Prostate gland (tissue), 2 donors: ENCODE measurements at regions not wholly inside any gene's neighbourhood (a gene's known extent, or its start where the extent isn't known, plus 50 kb on each side); places are given as distances from the start of the nearest gene placed in this dataset.

Experiments used
- DNase-seq: peaks from one replicate; pipeline ENCODE4 v3.0.0-alpha.2; 2019; ENCODE audit warnings: low spot score
- H3K27ac ChIP-seq, 2 donors: fragments of 200-600 bp; sonication (generic); 2 replicates each; pipeline ENCODE4 v1.5.1; 2017 to 2019
- H3K27me3 ChIP-seq: fragments of 200-600 bp; sonication (generic); replicated peaks from 2 replicates; pipeline ENCODE4 v1.5.1; 2019; ENCODE audit not compliant: insufficient read depth
- H3K36me3 ChIP-seq, 2 donors: fragments of 200-600 bp; sonication (generic); 1 replicate in 1 of 2; 2 replicates in 1 of 2; pipeline versions ENCODE4 v1.5.1 to v1.8.1; 2017 to 2019
- H3K4me1 ChIP-seq: fragments of 200-600 bp; sonication (generic); replicated peaks from 2 replicates; pipeline ENCODE4 v1.5.1; 2019
- H3K4me3 ChIP-seq, 2 donors: fragments of 200-600 bp; sonication (generic); 2 replicates each; pipeline ENCODE4 v1.5.1; 2017 to 2019
- H3K9me3 ChIP-seq: fragments of 200-600 bp; sonication (generic); 2 replicates; pipeline ENCODE4 v1.5.1; 2017
- POLR2A ChIP-seq: fragments of 450-650 bp; IDR thresholded peaks from one replicate; pipeline ENCODE4 v1.6.1; 2016; ENCODE audit warnings: antibody characterized with exemption, mild to moderate bottlenecking
- POLR2AphosphoS5 ChIP-seq: sonication (generic); formaldehyde crosslinking; IDR thresholded peaks from one replicate; pipeline ENCODE4 v1.6.1; 2017; ENCODE audit warnings: antibody characterized with exemption
- WGBS: methylation state at CpG from one replicate; pipeline ENCODE4 v1.1.5; 2018; 5-methylcytosine and 5-hydroxymethylcytosine counted together
- intact Hi-C: fragments of 100-400 bp; cut with DNase I; formaldehyde crosslinking; loops from one replicate; pipeline ENCODE4 v1.14.2; 2022
- TF ChIP-seq, protein P1 (sequence below), 4 experiments: fragments of 200-600 bp in 2 of 4; fragments of 450-650 bp in 2 of 4; sonication (generic) in 2 of 4; IDR thresholded peaks; 1 replicate in 3 of 4; 2 replicates in 1 of 4; pipeline ENCODE4 v1.5.1; 2016 to 2019; ENCODE audit warnings: antibody characterized with exemption in 4 of 4, mild to moderate bottlenecking in 2 of 4, moderate library complexity in 2 of 4

DNA sequence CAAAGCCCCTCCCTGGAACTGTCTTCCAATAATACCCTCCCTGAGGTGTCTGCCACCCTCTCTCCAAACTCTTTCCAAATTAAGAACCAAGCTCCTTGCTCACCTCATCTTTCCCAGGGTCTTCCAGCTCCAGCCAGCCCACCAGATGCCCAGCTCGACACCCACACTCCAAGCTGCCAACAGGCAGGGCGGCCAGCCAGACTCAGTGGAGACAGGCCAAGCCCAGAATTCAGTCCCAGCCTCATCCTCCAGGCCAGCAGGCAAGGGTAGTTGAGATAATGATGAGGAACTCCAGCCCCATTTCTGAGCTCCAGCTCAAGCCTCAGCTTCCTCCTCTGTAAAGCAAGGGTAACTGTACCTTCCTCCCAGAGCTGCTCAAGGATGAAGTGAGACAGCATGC lies 132.9 kb downstream of the CHST1 start:
- TF ChIP-seq, protein P1, sequence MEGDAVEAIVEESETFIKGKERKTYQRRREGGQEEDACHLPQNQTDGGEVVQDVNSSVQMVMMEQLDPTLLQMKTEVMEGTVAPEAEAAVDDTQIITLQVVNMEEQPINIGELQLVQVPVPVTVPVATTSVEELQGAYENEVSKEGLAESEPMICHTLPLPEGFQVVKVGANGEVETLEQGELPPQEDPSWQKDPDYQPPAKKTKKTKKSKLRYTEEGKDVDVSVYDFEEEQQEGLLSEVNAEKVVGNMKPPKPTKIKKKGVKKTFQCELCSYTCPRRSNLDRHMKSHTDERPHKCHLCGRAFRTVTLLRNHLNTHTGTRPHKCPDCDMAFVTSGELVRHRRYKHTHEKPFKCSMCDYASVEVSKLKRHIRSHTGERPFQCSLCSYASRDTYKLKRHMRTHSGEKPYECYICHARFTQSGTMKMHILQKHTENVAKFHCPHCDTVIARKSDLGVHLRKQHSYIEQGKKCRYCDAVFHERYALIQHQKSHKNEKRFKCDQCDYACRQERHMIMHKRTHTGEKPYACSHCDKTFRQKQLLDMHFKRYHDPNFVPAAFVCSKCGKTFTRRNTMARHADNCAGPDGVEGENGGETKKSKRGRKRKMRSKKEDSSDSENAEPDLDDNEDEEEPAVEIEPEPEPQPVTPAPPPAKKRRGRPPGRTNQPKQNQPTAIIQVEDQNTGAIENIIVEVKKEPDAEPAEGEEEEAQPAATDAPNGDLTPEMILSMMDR (IDR thresholded peaks at IDR 0.05) = no peak
- no peak for TF ChIP-seq POLR2A
- TF ChIP-seq POLR2AphosphoS5 = no peak
- DNase-seq = no peak
- H3K4me3 ChIP-seq = no peak overlapping the region
- H3K27me3 ChIP-seq = no peaks in the 10 kb centered on the region
- H3K9me3 ChIP-seq = no peaks in the 10 kb centered on the region
- 40% methylated on average over 1 of the region's 2 CpGs for WGBS
- H3K36me3 ChIP-seq = no peaks in the 10 kb centered on the region
- intact Hi-C loops = loop anchor here (10.0 kb wide), 1 partner anchor 242 kb away; no protein-coding TSS in a partner anchor
- no peaks in the 10 kb centered on the region for H3K4me1 ChIP-seq
- H3K27ac ChIP-seq = no peak overlapping the region

DNA sequence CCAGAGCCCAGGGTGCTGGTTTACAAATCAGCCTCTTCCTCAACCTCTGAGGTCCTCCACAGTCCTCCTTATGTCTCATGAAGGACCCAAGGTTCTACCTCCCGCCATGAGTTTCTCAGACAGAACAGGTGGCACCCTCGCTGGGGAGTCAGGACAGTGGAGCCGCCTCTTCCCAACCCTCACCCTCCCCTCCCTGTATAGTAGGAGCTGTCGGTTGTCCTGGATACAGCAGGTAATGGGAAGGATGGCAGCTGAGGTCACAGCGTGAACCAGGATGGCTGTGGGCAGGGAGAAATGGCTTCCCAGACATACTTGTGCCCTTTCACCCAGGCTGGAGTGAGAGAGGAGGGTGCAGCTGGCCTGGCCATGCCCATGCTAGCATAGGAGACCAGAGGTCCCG lies 134.6 kb downstream of the CHST1 start:
- no peaks in the 10 kb centered on the region for H3K36me3 ChIP-seq
- DNase-seq = no peak
- no peaks in the 10 kb centered on the region for H3K4me1 ChIP-seq
- TF ChIP-seq, protein P1 (IDR thresholded peaks at IDR 0.05) = no peak
- TF ChIP-seq POLR2A = no peak
- no peak for TF ChIP-seq POLR2AphosphoS5
- no peak overlapping the region for H3K4me3 ChIP-seq
- 66% methylated on average over 6 of the region's 6 CpGs for WGBS
- intact Hi-C loops = loop anchor here (10.0 kb wide), 1 partner anchor 244 kb away; no protein-coding TSS in a partner anchor
- no peak overlapping the region for H3K27ac ChIP-seq
- H3K27me3 ChIP-seq = no peaks in the 10 kb centered on the region
- H3K9me3 ChIP-seq = no peaks in the 10 kb centered on the region

DNA sequence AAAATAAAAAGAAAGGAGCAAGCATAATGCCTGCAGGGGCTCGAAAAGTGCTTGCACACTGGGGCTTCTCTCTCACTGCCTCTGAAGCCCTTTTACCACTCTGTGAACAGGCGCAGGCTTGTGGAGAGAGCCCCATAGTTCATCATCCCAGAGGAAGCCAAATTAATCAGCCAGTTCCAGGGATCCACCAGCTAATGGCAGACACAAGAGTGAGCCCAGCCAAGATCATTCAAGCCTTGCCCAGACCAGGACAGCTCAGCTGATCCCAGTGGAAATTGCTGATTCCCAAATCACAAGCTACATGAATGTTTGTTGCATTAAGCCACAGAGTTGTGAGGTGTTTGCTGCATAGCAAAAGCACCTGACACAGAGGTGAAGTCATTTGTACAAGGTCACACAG lies 135.3 kb downstream of the CHST1 start:
- 60% methylated on average over 2 of the region's 2 CpGs for WGBS
- H3K27me3 ChIP-seq = no peaks in the 10 kb centered on the region

DNA sequence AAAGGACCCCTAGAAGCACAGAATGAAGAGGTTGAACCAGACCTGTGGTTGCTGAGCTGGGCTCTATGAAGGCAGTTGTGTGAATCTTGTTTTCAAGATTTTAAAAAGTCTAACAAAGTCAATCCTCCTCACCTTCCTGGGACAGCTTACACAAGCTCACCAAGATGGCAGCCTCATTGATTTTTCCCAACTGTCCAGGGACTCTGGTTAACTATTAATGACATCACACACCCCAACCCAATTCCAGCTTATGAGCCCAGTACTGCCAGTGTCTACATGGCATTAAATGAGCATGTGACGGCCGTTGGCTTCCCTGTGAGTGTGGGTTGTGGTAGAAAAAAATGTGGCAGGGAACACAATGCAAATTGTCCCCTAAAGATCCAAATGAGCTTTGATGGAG lies 137.0 kb downstream of the CHST1 start:
- Histone ChIP-seq H3K4me3 (no peak overlapping the region), H3K27me3 (no peaks in the 10 kb centered on the region), H3K36me3 (no peaks in the 10 kb centered on the region), H3K4me1 (no peaks in the 10 kb centered on the region), H3K27ac (no peak overlapping the region), H3K9me3 (no peaks in the 10 kb centered on the region)
- intact Hi-C loops = no loop called here
- TF ChIP-seq, protein P1 (IDR thresholded peaks at IDR 0.05) = no peak
- TF ChIP-seq POLR2A = no peak
- no peak for TF ChIP-seq POLR2AphosphoS5
- no peak for DNase-seq
- WGBS = 77% methylated on average over 2 of the region's 2 CpGs

More for the DNA sequence above, 135.3 kb downstream of the CHST1 start:
- H3K4me1 ChIP-seq = no peaks in the 10 kb centered on the region
- DNase-seq = no peak
- H3K27ac ChIP-seq = no peak overlapping the region
- no peak for TF ChIP-seq POLR2A
- TF ChIP-seq POLR2AphosphoS5 = no peak
- TF ChIP-seq, protein P1 (IDR thresholded peaks at IDR 0.05) = no peak
- intact Hi-C loops = loop anchor here (10.0 kb wide), 1 partner anchor 245 kb away; no protein-coding TSS in a partner anchor
- H3K9me3 ChIP-seq = no peaks in the 10 kb centered on the region
- H3K4me3 ChIP-seq = no peak overlapping the region
- H3K36me3 ChIP-seq = no peaks in the 10 kb centered on the region

DNA sequence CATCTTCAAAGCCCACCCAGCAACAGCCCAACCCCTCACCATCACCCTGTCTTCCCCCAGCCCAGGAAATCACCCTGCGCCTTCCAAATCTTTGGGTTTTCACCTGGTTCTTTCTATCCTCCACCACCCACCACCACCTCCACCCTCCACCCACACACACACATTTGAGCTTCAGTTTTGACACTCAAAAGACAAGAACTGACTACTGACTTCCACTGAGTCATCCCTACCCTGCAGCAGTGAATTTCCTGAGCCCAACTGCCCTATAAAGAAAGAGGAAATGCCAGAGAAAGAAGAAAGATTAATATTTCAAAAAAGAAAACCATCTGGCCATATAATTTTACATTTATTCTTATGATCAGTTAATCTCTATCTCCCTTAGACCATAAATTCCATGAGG lies 137.5 kb downstream of the CHST1 start:
- no peak overlapping the region for H3K27ac ChIP-seq
- no peaks in the 10 kb centered on the region for H3K4me1 ChIP-seq
- no peak overlapping the region for H3K4me3 ChIP-seq
- no peaks in the 10 kb centered on the region for H3K9me3 ChIP-seq
- no peaks in the 10 kb centered on the region for H3K36me3 ChIP-seq
- WGBS = 81% methylated on average over 1 of the region's 1 CpG
- no peaks in the 10 kb centered on the region for H3K27me3 ChIP-seq
- intact Hi-C loops = no loop called here
- DNase-seq = no peak
- TF ChIP-seq, protein P1 (IDR thresholded peaks at IDR 0.05) = no peak
- TF ChIP-seq POLR2AphosphoS5 (no peak), POLR2A (no peak)
